GM20000 (cell line): ENCODE measurements at regions not wholly inside any gene's neighbourhood (a gene's known extent, or its start where the extent isn't known, plus 50 kb on each side); places are given as distances from the start of the nearest gene placed in this dataset.

ENCODE experiments used
- DNase-seq: peaks from one replicate; pipeline ENCODE4 v3.0.0; 2012; ENCODE audit warnings: low spot score
- TF ChIP-seq, protein P1 (sequence below): IDR thresholded peaks from 2 replicates; pipeline ENCODE4 v1.5.1; 2012; ENCODE audit warnings: mild to moderate bottlenecking, control low read depth; ENCODE audit errors: extremely low read depth, missing control alignments

- TF ChIP-seq, protein P1, sequence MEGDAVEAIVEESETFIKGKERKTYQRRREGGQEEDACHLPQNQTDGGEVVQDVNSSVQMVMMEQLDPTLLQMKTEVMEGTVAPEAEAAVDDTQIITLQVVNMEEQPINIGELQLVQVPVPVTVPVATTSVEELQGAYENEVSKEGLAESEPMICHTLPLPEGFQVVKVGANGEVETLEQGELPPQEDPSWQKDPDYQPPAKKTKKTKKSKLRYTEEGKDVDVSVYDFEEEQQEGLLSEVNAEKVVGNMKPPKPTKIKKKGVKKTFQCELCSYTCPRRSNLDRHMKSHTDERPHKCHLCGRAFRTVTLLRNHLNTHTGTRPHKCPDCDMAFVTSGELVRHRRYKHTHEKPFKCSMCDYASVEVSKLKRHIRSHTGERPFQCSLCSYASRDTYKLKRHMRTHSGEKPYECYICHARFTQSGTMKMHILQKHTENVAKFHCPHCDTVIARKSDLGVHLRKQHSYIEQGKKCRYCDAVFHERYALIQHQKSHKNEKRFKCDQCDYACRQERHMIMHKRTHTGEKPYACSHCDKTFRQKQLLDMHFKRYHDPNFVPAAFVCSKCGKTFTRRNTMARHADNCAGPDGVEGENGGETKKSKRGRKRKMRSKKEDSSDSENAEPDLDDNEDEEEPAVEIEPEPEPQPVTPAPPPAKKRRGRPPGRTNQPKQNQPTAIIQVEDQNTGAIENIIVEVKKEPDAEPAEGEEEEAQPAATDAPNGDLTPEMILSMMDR: no peak
- DNase-seq: no peak
Observed at GRCh38 chr5:161093100-161093499, 241.1 kb upstream of the ATP10B start.

GRCh38 chr5:161089569-161089968 is 237.6 kb upstream of the ATP10B start:
- no peak for DNase-seq
- TF ChIP-seq, protein P1: no peak

DNA sequence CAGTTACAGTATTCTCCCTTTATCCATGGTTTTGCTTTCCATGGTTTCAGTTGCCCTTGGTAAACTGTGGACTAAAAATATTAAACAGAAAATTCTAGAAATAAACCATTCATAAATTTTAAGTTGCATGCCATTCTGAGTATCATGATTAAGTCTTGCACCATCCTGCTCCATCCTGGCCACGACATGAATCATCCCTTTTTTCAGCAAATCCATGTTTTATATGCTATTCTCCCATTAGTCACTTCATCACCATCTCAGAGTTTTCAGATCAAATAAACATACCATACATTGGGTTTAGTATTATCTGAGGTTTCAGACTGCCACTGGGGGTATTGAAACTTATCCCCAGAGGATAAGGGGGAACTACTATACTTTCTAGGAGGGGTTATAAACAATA is 234.4 kb upstream of the ATP10B start:
- no peak for DNase-seq
- TF ChIP-seq, protein P1: no peak

- DNase-seq: no peak
- TF ChIP-seq, protein P1: no peak
Observed at GRCh38 chr5:161085056-161085455, 233.0 kb upstream of the ATP10B start.

- TF ChIP-seq, protein P1: no peak
- no peak for DNase-seq
Observed at GRCh38 chr5:161084115-161084514, 232.1 kb upstream of the ATP10B start.

DNA sequence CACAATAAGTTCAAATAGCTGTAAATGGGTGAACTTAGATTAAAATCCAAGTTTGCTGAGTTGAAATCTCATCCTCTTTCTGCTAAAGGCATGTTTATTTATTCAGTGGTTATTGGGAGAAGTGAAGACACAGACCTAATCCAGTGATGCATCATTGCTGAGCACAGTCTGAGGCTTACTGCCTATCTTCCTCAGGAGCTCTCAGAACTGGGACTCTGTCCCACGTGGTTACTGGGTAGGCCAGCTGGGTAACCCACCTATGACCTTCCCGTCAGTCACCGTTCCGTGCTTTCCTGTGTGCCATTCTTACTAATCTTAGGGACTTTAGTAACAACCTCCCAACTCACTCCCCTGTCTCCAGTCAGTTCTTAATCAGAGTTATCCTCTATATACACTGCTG is 226.8 kb upstream of the ATP10B start:
- no peak for DNase-seq

DNA sequence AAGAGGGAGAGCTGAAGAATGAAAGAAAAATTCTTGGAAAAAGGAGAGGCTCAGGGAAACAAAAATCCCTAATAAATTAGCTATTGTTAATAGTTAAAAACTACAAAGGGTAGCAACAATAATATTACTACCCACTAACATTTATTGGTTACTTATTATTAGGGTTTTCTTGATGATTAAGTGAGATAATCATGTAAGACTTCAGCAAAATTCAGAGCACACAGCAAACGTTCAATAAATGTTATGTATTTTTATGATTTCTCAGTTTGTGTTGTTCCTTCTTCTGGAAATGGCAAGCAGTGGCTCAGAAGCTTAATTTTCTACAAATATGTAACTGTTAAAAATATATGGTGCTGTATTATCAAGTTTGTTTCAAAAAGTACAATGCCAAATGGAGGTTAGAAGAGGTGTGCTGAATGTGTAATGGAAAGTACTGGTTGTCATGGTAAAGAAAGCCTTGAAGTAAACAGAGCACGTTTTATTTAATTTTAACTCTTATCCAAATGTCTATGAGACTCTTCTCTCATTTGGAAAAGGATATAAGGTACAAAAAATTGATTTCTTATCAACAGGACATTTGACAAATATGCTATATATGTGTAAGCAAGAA is 226.0 kb upstream of the ATP10B start:
- no peak for DNase-seq
- TF ChIP-seq, protein P1: no peak

More for the DNA sequence above, 226.8 kb upstream of the ATP10B start:
- TF ChIP-seq, protein P1: no peak
